ENCODE measurements at regions not wholly inside any gene's neighbourhood (a gene's known extent, or its start where the extent isn't known, plus 50 kb on each side); places are given as distances from the start of the nearest gene placed in this dataset.

GRCh38 chr1:219773775-219774174 is 154.6 kb downstream of the SLC30A10 start:
- no peak overlapping the region for H3K27ac ChIP-seq
- H3K36me3 ChIP-seq, result no peaks in the 10 kb centered on the region
- TF ChIP-seq POLR2A (IDR thresholded peaks at IDR 0.05), result no peak
- TF ChIP-seq CTCF (IDR thresholded peaks at IDR 0.05 in 4 of 5, conservative IDR thresholded peaks at IDR 0.05 in 1 of 5), result no peak
- in situ Hi-C loops (cut with MboI; ENCODE audit: low sequenced_read_pairs in 4 of 4), result no loop called here
- H3K9me3 ChIP-seq, result no peaks in the 10 kb centered on the region
- intact Hi-C loops (cut with DNase I; ENCODE audit: low total_unique reads), result no loop called here
- H3K4me3 ChIP-seq, result no peak overlapping the region
- H3K4me1 ChIP-seq, result no peaks in the 10 kb centered on the region
- no peaks in the 10 kb centered on the region for H3K27me3 ChIP-seq
- no peak for DNase-seq
- ATAC-seq, result no peak

- H3K27ac ChIP-seq, result no peak overlapping the region
- no peaks in the 10 kb centered on the region for H3K9me3 ChIP-seq
- H3K36me3 ChIP-seq, result no peaks in the 10 kb centered on the region
- in situ Hi-C loops (cut with MboI; ENCODE audit: low sequenced_read_pairs in 4 of 4), result no loop called here
- intact Hi-C loops (cut with DNase I; ENCODE audit: low total_unique reads), result no loop called here
- H3K27me3 ChIP-seq, result no peaks in the 10 kb centered on the region
- ATAC-seq (no peak), DNase-seq (no peak)
- H3K4me1 ChIP-seq, result no peaks in the 10 kb centered on the region
- TF ChIP-seq POLR2A (IDR thresholded peaks at IDR 0.05), result no peak
- no peak for TF ChIP-seq CTCF (IDR thresholded peaks at IDR 0.05 in 4 of 5, conservative IDR thresholded peaks at IDR 0.05 in 1 of 5)
- no peak overlapping the region for H3K4me3 ChIP-seq
Observed at GRCh38 chr1:219773110-219773509, 155.2 kb downstream of the SLC30A10 start.

- Histone ChIP-seq H3K36me3 (no peaks in the 10 kb centered on the region), H3K27me3 (no peaks in the 10 kb centered on the region), H3K27ac (no peak overlapping the region), H3K9me3 (no peaks in the 10 kb centered on the region), H3K4me1 (no peaks in the 10 kb centered on the region), H3K4me3 (no peak overlapping the region)
- TF ChIP-seq CTCF (IDR thresholded peaks at IDR 0.05 in 4 of 5, conservative IDR thresholded peaks at IDR 0.05 in 1 of 5), result no peak
- no peak for TF ChIP-seq POLR2A (IDR thresholded peaks at IDR 0.05)
- in situ Hi-C loops (cut with MboI; ENCODE audit: low sequenced_read_pairs in 4 of 4) (no loop called here), intact Hi-C loops (cut with DNase I; ENCODE audit: low total_unique reads) (no loop called here)
- DNase-seq (no peak), ATAC-seq (no peak)
Observed at GRCh38 chr1:219772265-219773036, 155.9 kb downstream of the SLC30A10 start.

GRCh38 chr1:219771080-219771479 is 157.3 kb downstream of the SLC30A10 start:
- no peak overlapping the region for H3K27ac ChIP-seq
- no peak overlapping the region for H3K4me3 ChIP-seq
- DNase-seq (no peak), ATAC-seq (no peak)
- TF ChIP-seq CTCF (IDR thresholded peaks at IDR 0.05 in 4 of 5, conservative IDR thresholded peaks at IDR 0.05 in 1 of 5) (no peak), POLR2A (IDR thresholded peaks at IDR 0.05) (no peak)
- in situ Hi-C loops (cut with MboI; ENCODE audit: low sequenced_read_pairs in 4 of 4), result no loop called here
- intact Hi-C loops (cut with DNase I; ENCODE audit: low total_unique reads), result no loop called here
- H3K9me3 ChIP-seq, result no peaks in the 10 kb centered on the region
- no peaks in the 10 kb centered on the region for H3K4me1 ChIP-seq
- H3K36me3 ChIP-seq, result no peaks in the 10 kb centered on the region
- H3K27me3 ChIP-seq, result no peaks in the 10 kb centered on the region

- no peak overlapping the region for H3K27ac ChIP-seq
- H3K9me3 ChIP-seq, result no peaks in the 10 kb centered on the region
- DNase-seq (no peak), ATAC-seq (no peak)
- in situ Hi-C loops (cut with MboI; ENCODE audit: low sequenced_read_pairs in 4 of 4), result no loop called here
- no peak for TF ChIP-seq CTCF (IDR thresholded peaks at IDR 0.05 in 4 of 5, conservative IDR thresholded peaks at IDR 0.05 in 1 of 5)
- TF ChIP-seq POLR2A (IDR thresholded peaks at IDR 0.05), result no peak
- H3K4me3 ChIP-seq, result no peak overlapping the region
- H3K4me1 ChIP-seq, result no peaks in the 10 kb centered on the region
- no peaks in the 10 kb centered on the region for H3K36me3 ChIP-seq
- intact Hi-C loops (cut with DNase I; ENCODE audit: low total_unique reads), result no loop called here
- no peaks in the 10 kb centered on the region for H3K27me3 ChIP-seq
Observed at GRCh38 chr1:219763321-219763720, 150.4 kb upstream of the ZC3H11B start.
